GM23338 (cell line): ENCODE measurements at regions not wholly inside any gene's neighbourhood (a gene's known extent, or its start where the extent isn't known, plus 50 kb on each side); places are given as distances from the start of the nearest gene placed in this dataset.

Source experiments
- ATAC-seq: fragments of 200-7000 bp; cut with Tn5 transposase; 3 replicates; pipeline ENCODE4 v1.9.1; 2020
- DNase-seq: peaks from one replicate; pipeline ENCODE4 v3.0.0-alpha.2; 2015; ENCODE audit warnings: low spot score
- H2AFZ ChIP-seq: fragments of 200-600 bp; sonication (generic); 2 replicates; pipeline ENCODE4 v1.8.0; 2016; ENCODE audit warnings: antibody characterized with exemption, mild to moderate bottlenecking, moderate library complexity
- H3F3A ChIP-seq: fragments of 200-600 bp; sonication (generic); replicated peaks from 2 replicates; pipeline ENCODE4 v1.8.0; 2017; ENCODE audit warnings: antibody characterized with exemption, mixed run types, low read depth
- H3K27ac ChIP-seq: fragments of 200-600 bp; sonication (generic); 2 replicates; pipeline ENCODE4 v1.6.1; 2016; ENCODE audit warnings: low read depth
- H3K27me3 ChIP-seq: fragments of 200-600 bp; sonication (generic); 2 replicates; pipeline ENCODE4 v1.8.0; 2016; ENCODE audit warnings: mild to moderate bottlenecking, mixed run types, moderate library complexity; ENCODE audit not compliant: insufficient read depth
- H3K36me3 ChIP-seq: fragments of 200-600 bp; sonication (generic); 2 replicates; pipeline ENCODE4 v1.8.0; 2016; ENCODE audit warnings: mild to moderate bottlenecking; ENCODE audit not compliant: insufficient read depth
- H3K4me1 ChIP-seq: fragments of 200-600 bp; sonication (generic); 2 replicates; pipeline ENCODE4 v1.8.0; 2016; ENCODE audit warnings: mild to moderate bottlenecking, moderate library complexity; ENCODE audit not compliant: insufficient read depth
- H3K4me2 ChIP-seq: fragments of 200-600 bp; sonication (generic); 2 replicates; pipeline ENCODE4 v1.7.1; 2017; ENCODE audit warnings: mixed run types
- H3K4me3 ChIP-seq: fragments of 200-600 bp; sonication (generic); 2 replicates; pipeline ENCODE4 v1.6.1; 2016; ENCODE audit warnings: mixed run types
- H3K79me2 ChIP-seq: fragments of 200-600 bp; sonication (generic); replicated peaks from 2 replicates; pipeline ENCODE4 v1.8.0; 2017; ENCODE audit warnings: mild to moderate bottlenecking; ENCODE audit not compliant: insufficient read depth
- H3K9me2 ChIP-seq: fragments of 200-600 bp; sonication (generic); 2 replicates; pipeline ENCODE4 v1.8.0; 2017; ENCODE audit not compliant: insufficient read depth
- H4K20me1 ChIP-seq: fragments of 200-600 bp; sonication (generic); replicated peaks from 2 replicates; pipeline ENCODE4 v1.8.0; 2017; ENCODE audit warnings: mild to moderate bottlenecking; ENCODE audit not compliant: insufficient read depth
- H3K27ac Mint-ChIP-seq: 2 replicates; pipeline ENCODE4 v1.8.0; 2020; ENCODE audit warnings: inconsistent platforms, mild to moderate bottlenecking, moderate library complexity, mixed read lengths
- H3K27me3 Mint-ChIP-seq: 3 replicates; pipeline ENCODE4 v1.8.0; 2022; ENCODE audit warnings: low read depth, mild to moderate bottlenecking, moderate library complexity, mixed read lengths, inconsistent platforms; ENCODE audit not compliant: insufficient read depth, poor library complexity
- H3K36me3 Mint-ChIP-seq: 3 replicates; pipeline ENCODE4 v1.8.0; 2021; ENCODE audit warnings: low read depth, mild to moderate bottlenecking, inconsistent platforms, moderate library complexity, mixed read lengths
- H3K4me1 Mint-ChIP-seq: 3 replicates; pipeline ENCODE4 v1.8.0; 2020; ENCODE audit warnings: mild to moderate bottlenecking, inconsistent platforms, mixed read lengths
- H3K4me3 Mint-ChIP-seq: 3 replicates; pipeline ENCODE4 v1.8.0; 2021; ENCODE audit warnings: moderate library complexity, mild to moderate bottlenecking, inconsistent platforms, mixed read lengths
- H3K9me3 Mint-ChIP-seq: 3 replicates; pipeline ENCODE4 v1.8.0; 2020; ENCODE audit warnings: moderate library complexity, mild to moderate bottlenecking, inconsistent platforms, mixed read lengths
- CREB1 ChIP-seq: fragments of 250-450 bp; sonication (Bioruptor Pico); IDR thresholded peaks from 2 replicates; pipeline ENCODE4 v1.5.0; 2020; ENCODE audit warnings: low read depth, mild to moderate bottlenecking, moderate library complexity
- CTCF ChIP-seq, 2 experiments: fragments of 200-600 bp in 1 of 2; sonication (generic) in 1 of 2; conservative IDR thresholded peaks; 2 replicates each; pipeline versions ENCODE4 v1.5.1 to v1.6.1; 2016 to 2017; ENCODE audit warnings: antibody characterized with exemption in 2 of 2, low read depth in 2 of 2, mild to moderate bottlenecking in 2 of 2, moderate library complexity in 1 of 2
- ETS1 ChIP-seq: IDR thresholded peaks from 2 replicates; pipeline ENCODE4 v1.6.1; 2016; ENCODE audit warnings: antibody characterized with exemption
- EZH2 ChIP-seq: fragments of 200-600 bp; sonication (generic); IDR thresholded peaks from one replicate; pipeline ENCODE4 v1.8.0; 2017; ENCODE audit warnings: antibody characterized with exemption, mild to moderate bottlenecking, low read depth; ENCODE audit not compliant: unreplicated experiment
- EZH2phosphoT487 ChIP-seq: fragments of 200-600 bp; sonication (generic); IDR thresholded peaks from one replicate; pipeline ENCODE4 v1.8.1; 2018; ENCODE audit warnings: antibody characterized with exemption; ENCODE audit not compliant: unreplicated experiment
- JUNB ChIP-seq: IDR thresholded peaks from one replicate; pipeline ENCODE4 v1.6.1; 2016; ENCODE audit warnings: antibody characterized with exemption; ENCODE audit not compliant: unreplicated experiment
- NANOG ChIP-seq: IDR thresholded peaks from 2 replicates; pipeline ENCODE4 v1.6.1; 2016; ENCODE audit warnings: antibody characterized with exemption, borderline replicate concordance
- POLR2AphosphoS5 ChIP-seq: IDR thresholded peaks from 2 replicates; pipeline ENCODE4 v1.6.1; 2016; ENCODE audit warnings: antibody characterized with exemption, low read depth
- STAT1 ChIP-seq: IDR thresholded peaks from one replicate; pipeline ENCODE4 v1.6.1; 2016; ENCODE audit warnings: antibody characterized with exemption; ENCODE audit not compliant: unreplicated experiment
- ZNF114 ChIP-seq: fragments of 250-450 bp; sonication (Bioruptor Pico); IDR thresholded peaks from 2 replicates; pipeline ENCODE4 v1.5.0; 2020; ENCODE audit warnings: mild to moderate bottlenecking, moderate library complexity
- ZNF331 ChIP-seq: fragments of 250-450 bp; sonication (Bioruptor Pico); IDR thresholded peaks from 2 replicates; pipeline ENCODE4 v1.5.0; 2020; ENCODE audit warnings: low read depth, mild to moderate bottlenecking, moderate library complexity
- ZNF462 ChIP-seq: fragments of 250-450 bp; sonication (Bioruptor Pico); IDR thresholded peaks from 2 replicates; pipeline ENCODE4 v1.5.0; 2020; ENCODE audit warnings: mild to moderate bottlenecking, moderate library complexity
- TF ChIP-seq, protein P1 (sequence below): IDR thresholded peaks from one replicate; pipeline ENCODE4 v1.6.1; 2018; ENCODE audit warnings: antibody characterized with exemption; ENCODE audit not compliant: unreplicated experiment

DNA sequence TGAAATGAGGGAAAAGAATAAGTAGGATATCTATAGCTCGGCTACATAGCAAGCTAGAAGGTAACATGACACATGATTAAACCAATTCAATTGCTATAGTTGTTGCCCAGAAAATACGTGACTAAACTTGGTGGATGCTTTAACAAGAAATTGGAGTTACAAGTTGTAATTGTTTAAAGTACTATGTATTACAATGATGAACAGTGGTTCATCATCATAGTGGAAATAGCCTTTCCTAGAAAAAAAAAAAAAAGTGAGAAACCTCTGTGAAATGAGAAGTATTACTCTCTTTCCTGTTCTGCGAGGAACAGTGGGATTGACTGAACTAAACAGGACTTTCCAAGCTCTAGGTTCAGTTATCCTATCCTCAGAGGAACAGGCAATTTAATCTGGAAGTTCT lies 209.7 kb upstream of the KLF3 start:
- Mint-ChIP-seq H3K4me3 (no peak overlapping the region), H3K27me3 (peaks cover 3% of the 10 kb centered on the region), H3K27ac (no peak overlapping the region), H3K4me1 (no peaks in the 10 kb centered on the region), H3K36me3 (peaks cover 6% of the 10 kb centered on the region; the same call in 2 of the 3 replicates), H3K9me3 (peaks cover 9% of the 10 kb centered on the region)
- Histone ChIP-seq H3K27me3 (no peaks in the 10 kb centered on the region), H3K4me3 (no peak overlapping the region), H3K4me1 (no peaks in the 10 kb centered on the region), H3K79me2 (no peaks in the 10 kb centered on the region), H2AFZ (no peak overlapping the region), H3K9me2 (no peaks in the 10 kb centered on the region), H3K4me2 (no peak overlapping the region), H3K27ac (no peak overlapping the region), H3K36me3 (no peaks in the 10 kb centered on the region), H3F3A (no peaks in the 10 kb centered on the region), H4K20me1 (no peaks in the 10 kb centered on the region)
- DNase-seq = no peak
- ATAC-seq = no peak
- TF ChIP-seq, protein P1, sequence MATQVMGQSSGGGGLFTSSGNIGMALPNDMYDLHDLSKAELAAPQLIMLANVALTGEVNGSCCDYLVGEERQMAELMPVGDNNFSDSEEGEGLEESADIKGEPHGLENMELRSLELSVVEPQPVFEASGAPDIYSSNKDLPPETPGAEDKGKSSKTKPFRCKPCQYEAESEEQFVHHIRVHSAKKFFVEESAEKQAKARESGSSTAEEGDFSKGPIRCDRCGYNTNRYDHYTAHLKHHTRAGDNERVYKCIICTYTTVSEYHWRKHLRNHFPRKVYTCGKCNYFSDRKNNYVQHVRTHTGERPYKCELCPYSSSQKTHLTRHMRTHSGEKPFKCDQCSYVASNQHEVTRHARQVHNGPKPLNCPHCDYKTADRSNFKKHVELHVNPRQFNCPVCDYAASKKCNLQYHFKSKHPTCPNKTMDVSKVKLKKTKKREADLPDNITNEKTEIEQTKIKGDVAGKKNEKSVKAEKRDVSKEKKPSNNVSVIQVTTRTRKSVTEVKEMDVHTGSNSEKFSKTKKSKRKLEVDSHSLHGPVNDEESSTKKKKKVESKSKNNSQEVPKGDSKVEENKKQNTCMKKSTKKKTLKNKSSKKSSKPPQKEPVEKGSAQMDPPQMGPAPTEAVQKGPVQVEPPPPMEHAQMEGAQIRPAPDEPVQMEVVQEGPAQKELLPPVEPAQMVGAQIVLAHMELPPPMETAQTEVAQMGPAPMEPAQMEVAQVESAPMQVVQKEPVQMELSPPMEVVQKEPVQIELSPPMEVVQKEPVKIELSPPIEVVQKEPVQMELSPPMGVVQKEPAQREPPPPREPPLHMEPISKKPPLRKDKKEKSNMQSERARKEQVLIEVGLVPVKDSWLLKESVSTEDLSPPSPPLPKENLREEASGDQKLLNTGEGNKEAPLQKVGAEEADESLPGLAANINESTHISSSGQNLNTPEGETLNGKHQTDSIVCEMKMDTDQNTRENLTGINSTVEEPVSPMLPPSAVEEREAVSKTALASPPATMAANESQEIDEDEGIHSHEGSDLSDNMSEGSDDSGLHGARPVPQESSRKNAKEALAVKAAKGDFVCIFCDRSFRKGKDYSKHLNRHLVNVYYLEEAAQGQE = no peak
- TF ChIP-seq ZNF462 (no peak), STAT1 (no peak), CTCF (conservative IDR thresholded peaks at IDR 0.05; ENCODE audit: low read depth in 2 of 2) (no peak), POLR2AphosphoS5 (no peak), ZNF331 (CRISPR knock-in tag) (no peak), EZH2 (no peak), ZNF114 (CRISPR knock-in tag) (no peak), EZH2phosphoT487 (no peak), NANOG (no peak), CREB1 (CRISPR knock-in tag) (no peak), ETS1 (no peak), JUNB (no peak)
